ENCODE measurements at regions not wholly inside any gene's neighbourhood (a gene's known extent, or its start where the extent isn't known, plus 50 kb on each side); places are given as distances from the start of the nearest gene placed in this dataset.
"Not testable (repeated sequence)": the region's sequence is repeated elsewhere in the genome, so short reads cannot be mapped to it uniquely, and the experiment has no call there.

DNA sequence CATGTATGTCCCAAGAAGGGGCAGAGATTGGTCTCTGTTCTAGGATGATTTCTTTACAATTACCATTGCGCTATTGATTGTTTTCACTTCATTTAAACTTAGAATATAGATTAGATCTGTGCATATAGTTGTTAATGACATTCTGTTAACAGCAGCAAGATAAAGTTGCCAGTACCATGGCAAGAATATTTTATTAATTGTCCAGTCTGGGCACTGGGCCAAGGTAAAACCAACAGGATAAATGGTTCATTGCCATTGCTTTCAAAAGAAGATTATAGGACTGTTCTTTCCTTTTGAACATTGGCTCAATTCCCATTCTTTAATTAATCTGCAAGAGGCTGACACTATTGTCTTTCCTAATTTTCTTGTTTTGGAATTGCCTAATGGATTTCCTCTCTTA lies 592.4 kb downstream of the RFPL4B start:
- DNase-seq = no peak

DNA sequence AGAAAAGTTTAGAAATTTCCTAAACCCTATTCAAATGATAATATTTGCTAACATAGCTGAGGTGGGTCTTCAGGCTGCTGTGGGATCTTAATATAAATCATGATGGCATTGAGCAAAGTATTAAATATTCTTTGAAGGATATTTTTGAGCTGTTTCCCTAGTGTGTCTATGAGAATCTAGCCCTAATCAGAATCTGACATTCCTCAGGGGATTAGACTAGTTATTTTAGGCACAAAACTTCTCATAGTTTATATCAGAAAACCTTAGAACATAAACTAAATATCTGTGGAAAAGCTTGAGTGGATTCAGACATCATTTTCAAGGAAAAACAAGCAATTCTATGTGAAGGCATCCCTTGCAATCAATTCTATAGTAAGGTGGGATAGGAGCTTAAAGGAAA lies 594.5 kb downstream of the RFPL4B start:
- no peak for DNase-seq

DNA sequence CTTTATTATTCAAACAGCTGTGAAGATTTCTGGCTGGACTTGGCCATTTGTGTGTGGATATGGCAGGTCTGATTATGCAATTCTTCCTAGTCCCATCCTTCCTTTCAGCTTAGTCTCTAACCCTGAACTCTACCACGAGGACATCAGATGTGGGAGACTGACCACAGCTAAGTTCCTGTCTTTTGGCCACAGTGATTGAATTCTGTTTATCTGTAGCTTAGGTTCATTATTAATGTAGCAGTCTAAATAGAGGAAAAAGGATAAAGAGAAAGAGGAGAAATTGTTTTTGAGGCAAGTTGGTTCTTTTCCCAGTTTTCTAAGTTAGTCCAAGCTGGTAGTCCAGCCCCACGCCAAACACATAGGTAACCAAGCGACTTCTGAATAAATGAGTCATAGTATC lies 598.9 kb downstream of the RFPL4B start:
- no peak for DNase-seq

DNA sequence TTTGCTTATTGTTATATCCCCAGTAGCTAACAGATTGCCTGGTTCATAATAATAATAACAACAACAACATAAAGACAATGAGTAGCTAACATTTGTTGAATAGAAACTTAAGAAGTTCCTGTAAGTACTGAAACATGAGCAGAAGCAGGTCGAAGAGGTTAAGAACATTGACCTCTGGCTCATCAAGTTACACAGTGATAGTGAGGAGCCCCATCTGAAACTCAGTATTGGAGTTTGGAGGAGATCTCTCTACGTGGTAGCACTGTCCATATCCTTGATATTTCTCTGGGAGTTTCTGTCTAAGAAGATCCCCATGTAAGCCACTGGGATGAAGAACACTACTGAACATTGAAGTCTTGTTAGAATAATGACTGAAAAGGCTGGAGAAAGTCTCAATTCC lies 600.4 kb downstream of the RFPL4B start:
- DNase-seq = no peak

DNA sequence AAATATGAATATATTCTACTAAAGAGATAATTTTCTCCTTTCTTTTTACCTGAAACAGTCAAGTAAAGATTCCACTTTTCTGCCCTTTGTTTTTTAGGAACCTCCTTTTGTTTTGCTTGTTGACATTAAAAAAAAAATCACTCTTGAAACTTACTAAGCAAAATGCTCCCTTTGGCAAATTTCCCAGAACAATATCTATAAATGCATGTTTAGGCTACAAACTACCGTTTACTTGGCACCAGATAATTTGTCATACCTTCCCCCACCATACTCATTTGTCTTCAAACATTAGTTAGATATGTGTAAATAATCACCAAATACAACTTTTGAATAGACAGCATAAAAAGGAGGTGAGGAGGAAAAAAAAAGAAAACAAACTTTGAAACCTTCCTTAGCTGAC lies 604.7 kb downstream of the RFPL4B start:
- DNase-seq = no peak

DNA sequence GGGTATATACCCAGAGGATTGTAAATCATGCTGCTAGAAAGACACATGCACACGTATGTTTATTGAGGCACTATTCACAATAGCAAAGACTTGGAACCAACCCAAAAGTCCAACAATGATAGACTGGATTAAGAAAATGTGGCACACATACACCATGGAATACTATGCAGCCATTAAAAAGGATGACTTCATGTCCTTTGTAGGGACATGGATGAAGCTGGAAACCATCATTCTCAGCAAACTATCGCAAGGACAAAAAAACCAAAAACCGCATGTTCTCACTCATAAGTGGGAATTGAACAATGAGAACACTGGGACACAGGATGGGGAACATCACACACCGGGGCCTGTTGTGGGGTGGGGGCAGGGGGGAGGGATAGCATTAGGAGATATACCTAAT lies 608.6 kb downstream of the RFPL4B start:
- not testable (repeated sequence) for DNase-seq

DNA sequence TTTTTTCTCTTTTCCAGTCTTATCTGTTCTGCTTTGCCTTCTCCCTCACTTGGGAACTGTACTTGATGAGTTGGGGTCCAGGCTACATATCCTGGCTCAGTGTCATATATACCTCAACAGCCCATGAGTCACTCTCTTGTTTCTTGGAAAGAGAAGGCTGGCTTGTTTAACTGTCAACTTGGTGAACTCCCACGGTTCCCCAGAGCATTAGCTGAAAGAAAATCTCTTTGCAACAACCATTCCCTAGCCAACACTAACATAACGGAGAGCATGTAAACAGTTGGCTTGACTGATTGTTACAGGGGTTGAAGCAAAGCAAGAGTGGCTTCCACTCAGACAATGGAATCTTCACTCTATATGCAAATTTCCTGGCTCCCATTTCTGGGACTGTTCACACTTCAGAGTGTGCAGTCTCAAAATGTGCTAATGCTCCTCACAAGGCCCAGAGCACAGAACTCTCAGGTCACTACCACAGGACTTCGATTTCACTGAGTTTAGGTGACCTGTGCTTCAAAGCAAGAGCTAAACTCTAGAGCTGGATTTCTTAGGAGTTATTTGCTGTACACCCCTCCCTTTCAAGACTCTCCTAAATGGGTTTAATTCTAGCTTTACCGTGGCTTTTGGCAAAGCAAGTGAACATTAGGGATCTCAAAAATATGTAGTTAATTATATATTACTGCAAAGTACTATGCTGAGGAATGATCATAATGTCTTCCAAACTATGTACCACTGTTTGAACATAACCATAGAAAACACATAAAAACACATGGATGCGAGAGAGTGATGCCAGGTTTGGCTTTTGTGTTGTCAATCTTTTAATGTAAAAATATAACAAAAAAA lies 609.8 kb downstream of the RFPL4B start:
- no peak for DNase-seq

DNA sequence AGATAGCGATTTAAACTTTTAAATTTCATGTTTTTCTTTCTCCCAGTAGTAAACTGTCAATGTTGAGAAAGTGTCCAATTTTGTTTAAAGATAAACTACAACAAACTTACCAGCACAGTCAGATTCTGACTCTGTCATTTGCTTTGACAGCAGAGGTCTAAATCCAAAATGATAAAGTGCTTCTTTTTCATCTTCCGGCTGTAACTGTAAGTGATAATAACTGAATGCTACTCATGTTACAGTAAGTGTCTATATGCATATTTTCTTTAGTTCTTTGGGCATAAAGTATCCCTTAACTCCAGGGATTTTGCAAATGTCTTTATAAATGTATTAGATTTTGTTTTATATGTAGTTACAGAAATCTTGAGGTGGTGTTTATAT lies 610.4 kb downstream of the RFPL4B start:
- no peak for DNase-seq

DNA sequence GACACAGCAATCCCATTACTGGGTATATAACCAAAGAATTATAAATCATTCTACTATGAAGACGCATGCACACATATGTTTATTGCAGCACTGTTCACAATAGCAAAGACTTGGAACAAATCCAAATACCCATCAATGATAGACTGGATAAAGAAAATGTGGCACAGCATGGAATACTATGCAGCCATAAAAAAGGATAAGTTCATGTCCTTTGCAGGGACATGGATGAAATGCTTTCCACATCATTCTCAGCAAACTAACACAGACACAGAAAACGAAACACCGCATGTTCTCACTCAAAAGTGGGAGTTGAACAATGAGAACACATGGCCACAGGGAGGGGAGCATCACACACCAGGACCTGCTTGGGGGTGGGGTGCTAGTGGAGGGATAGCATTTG lies 613.0 kb downstream of the RFPL4B start:
- not testable (repeated sequence) for DNase-seq

DNA sequence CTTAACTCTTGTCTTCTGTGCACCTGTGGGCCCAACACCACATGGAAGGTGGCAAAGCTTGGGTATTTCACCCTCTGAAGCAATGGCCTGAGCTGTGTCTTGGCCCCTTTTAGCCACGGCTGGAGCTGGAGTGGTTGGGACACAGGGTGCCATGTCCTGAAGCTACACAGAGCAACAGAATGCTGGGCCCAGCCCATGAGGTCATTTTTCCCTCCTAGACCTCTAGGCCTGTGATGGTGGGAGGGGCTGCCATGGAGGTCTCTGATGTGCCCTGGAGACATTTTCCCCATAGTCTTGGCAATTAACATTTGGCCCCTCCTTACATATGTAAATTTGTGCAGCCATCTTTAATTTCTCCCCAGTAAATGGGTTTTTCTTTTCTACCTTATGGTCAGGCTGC lies 620.8 kb downstream of the RFPL4B start:
- DNase-seq = no peak

DNA sequence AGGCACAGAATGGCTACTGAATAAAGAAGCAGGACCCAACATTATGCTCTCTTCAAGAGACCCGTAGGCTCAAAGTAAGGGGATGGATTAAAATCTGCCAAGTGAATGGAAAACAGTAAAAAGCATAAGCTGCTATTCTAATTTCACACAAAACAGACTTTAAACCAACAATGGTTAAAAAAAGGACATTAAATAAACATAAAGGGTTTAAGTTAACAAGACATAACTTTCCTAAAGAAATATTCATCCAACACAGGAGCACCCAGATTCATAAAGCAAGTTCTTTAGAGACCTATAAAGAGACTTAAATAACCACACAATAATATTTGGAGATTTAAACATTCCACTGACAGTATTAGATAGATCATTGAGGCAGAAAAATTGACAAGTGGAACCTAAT lies 624.5 kb downstream of the RFPL4B start:
- no peak for DNase-seq

DNA sequence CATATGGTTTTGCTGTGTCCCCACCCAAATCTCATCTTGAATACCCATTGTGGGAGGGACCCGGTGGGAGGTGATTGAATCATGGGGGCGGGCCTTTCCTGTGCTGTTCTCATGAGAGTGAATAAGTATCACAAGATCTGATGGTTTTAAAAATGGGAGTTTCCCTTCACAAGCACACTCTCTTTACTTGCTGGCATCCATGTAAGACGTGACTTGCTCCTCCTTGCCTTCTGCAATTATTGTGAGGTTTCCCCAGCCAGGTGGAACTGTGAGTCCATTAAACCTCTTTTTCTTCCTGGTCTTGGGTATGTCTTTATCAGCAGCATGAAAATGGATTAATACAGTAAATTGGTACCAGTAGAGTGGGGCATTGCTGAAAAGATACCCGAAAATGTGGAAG lies 627.8 kb downstream of the RFPL4B start:
- not testable (repeated sequence) for DNase-seq

DNA sequence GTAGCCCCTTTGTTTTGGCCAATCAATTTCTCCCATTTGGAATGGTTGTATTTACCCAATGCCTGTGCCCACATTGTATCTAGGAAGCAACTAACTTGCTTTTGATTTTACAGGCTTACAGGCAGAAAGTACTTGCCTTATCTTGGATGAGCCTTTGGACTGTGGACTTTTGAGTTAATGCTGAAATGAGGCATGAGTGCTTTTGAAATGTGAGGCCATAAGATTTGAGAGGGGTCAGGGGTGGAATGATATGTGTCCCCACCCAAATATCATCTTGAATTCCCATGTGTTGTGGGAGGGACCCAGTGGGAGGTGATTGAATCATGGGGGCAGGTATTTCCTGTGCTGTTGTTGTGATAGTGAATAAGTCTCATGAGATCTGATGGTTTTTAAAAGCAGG lies 629.4 kb downstream of the RFPL4B start:
- not testable (repeated sequence) for DNase-seq

DNA sequence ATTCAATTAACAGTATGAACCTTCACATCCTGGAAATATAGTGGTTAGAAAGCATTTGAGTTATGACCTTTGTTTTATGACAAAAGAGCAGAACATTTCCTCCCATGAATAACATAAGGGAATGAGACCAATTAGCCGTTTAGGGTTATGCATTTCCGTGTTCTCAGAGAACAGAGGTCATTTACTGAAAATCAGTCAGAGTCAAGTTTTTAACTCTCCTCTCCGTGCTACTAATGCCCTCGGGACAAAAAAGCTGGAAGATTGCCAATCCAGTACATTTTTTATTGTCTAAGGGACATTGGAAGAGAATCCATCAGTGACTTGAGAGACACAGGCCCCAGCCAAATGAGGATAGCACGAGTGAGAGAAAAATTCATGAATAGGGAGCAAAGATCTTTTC lies 632.7 kb downstream of the RFPL4B start:
- DNase-seq = no peak

DNA sequence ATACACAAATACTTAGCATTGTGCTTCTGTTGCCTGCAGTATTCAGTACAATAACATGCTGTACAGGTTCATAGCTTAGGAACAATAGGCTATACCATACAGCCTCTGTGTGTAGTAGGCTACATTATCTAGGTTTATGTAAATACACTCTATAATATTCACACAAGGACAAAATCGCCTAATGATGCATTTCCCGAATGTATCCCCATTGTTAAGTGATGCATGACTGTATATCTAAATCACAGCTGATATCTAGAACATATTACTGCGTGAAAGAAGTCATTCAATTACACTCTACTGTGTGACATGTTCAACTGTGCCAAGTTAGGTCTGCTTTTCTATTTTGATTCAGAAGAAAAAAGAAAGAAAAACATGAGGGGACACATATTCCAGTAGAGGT lies 633.5 kb downstream of the RFPL4B start:
- DNase-seq = no peak

DNA sequence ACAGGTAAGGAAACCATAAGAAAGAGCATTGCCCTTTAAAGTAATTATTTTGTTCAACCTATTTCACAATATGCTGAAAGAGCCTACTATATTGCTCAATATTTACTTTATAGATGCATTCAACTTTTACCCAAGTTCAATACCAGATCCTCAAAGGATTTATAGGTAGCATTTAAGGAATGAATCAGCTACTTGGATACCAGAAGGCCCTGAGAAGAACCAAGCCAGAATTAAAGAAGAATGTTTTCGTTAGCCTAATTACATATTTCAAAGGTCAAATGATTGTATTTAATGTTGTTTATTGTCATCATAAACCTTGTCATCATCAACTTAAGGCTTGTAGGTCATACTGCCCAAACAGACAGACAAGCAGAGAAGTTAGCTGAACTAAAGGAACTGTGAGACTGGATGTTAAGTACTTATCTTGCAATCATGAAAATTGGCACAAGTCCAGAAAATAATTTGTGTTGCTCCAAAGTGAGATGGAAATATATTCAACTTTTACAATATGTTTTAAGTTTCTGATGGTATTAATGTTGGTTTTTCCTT lies 636.7 kb downstream of the RFPL4B start:
- DNase-seq = no peak

DNA sequence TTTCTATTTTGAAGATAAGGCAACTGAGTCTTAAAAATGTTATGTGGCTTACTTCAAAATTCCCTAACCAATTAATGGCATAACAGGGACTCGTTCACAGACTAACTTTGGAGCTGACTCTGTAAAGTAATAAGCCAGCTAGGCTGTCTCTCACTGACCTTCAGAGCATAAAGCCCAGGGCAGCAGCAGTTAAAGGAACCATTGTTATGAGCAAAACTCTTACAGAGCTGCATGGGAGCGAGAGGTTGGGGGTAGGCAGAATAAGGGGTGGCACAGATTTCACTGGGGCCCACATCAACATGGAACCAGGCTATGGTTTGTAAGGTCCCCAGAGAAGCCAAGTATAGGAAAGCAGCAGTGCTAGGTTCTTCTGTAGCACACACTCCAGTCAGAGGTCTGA lies 637.8 kb downstream of the RFPL4B start:
- no peak for DNase-seq

DNA sequence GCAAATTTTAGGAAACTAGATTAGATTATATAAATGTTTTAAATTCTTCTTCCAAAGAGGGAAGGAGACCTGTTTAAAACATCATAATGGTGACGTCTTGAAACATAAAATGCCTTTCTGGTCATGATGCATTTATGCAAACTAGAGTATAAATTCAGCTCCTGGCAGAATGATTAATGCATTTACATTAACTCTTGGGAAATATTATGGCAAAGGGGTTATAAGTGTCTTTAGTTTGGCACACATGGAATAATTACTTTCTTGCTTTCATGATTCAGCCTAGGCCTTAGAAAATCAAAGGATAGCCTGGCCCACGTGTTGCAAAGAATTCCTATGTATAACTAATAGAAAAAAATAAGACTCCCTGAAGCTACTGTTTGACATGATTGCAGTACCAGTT lies 639.2 kb downstream of the RFPL4B start:
- no peak for DNase-seq

DNA sequence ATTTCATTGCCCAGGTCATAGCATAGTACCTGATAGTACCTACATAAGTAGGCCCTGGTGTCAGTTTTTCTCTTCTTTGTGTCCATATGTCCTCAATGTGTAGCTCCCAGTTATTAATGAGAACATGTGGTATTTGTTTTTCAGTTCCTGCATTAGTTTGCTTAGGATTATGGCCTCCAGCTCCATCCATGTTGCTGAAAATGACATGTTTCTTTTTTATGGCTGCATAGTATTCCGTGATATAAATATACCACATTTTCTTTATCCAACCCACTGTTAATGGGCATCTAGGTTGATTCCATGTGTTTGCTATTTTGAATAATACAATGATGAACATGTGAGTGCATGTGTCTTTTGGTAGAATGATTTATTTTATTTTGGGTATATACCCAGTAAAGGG lies 641.6 kb downstream of the RFPL4B start:
- no peak for DNase-seq

DNA sequence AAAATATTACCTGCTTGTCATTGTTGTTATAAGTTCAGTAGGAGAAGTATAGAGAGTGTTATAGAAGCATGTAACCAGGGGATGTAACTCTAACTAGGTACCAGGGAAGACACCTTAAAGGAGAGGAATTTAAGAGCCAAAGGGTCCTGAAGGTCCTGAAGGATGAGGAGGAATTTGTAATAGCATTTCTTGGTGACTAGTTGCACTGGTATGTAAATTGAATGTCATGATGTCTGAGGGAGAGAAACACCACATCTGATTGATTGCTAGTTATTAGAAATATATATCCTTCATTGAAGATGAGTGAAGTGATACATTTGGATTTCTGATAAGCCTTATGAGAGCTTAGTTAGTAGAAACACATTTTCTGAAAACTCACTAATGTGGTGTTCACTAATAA lies 643.8 kb downstream of the RFPL4B start:
- no peak for DNase-seq

DNA sequence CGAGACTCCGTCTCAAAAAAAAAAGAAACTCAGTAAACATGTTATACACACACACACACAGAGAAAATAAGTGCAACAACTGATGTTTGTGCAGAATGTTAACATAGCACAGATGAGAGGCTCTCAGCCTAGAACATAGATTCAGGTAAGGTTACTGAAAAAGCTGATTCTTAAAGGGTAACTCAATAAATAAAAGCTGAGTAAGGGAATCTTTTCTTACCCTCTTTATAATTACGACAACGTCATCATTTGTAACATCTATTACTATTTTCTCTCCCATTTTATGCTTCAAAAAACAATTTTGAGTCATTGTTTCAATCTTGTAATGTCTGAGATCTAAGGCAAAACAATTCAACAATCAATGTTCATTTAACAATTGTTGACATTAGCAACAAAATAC lies 644.8 kb downstream of the RFPL4B start:
- DNase-seq = no peak

DNA sequence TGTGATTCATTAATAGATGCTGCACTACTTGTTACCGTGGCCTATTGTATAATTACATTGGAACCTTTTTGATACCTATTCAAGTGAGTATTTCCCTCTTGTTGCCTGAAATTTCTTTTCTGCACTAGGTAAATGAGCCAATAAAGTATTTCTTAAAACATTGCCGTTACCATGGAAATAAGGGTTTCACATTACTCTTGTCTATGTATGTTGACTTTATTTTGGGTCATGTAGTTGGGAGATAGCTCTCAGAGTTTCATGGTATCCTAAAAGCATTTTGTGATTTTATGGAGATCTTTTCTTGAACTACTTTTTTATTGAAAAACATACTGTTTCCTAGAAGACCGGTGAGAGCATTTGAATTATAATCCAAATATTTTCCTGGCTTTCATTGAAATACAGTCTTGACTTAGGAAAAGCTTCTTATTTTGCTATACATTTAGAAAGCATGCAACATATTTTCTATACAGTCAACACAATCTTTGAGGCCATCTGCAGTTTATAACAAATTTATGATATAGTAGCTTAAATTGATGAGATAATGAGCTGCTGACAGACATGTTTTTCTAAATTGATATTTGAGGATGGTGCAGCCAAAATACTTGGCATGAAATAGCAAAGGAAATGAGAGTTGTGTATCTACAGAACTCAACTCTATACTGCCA lies 650.4 kb downstream of the RFPL4B start:
- DNase-seq = no peak

DNA sequence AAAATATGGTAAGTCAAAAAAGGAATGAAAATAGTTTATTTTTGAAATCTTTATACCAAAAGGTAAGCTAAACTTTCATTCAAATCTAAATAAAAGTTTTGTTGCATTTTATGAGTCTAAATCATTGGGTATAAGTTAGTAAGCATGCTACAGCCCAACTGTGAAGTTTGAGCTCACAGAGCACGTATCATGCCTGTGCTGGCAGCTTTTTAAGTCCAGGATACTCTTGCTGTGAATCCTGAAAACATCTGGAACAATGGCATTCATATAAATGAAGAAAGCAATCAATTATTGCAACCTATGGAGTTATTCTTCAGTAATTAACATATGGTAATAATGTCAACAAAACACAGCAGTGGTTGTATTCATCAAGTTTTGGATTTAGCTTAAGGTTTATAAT lies 656.9 kb downstream of the RFPL4B start:
- DNase-seq = no peak

DNA sequence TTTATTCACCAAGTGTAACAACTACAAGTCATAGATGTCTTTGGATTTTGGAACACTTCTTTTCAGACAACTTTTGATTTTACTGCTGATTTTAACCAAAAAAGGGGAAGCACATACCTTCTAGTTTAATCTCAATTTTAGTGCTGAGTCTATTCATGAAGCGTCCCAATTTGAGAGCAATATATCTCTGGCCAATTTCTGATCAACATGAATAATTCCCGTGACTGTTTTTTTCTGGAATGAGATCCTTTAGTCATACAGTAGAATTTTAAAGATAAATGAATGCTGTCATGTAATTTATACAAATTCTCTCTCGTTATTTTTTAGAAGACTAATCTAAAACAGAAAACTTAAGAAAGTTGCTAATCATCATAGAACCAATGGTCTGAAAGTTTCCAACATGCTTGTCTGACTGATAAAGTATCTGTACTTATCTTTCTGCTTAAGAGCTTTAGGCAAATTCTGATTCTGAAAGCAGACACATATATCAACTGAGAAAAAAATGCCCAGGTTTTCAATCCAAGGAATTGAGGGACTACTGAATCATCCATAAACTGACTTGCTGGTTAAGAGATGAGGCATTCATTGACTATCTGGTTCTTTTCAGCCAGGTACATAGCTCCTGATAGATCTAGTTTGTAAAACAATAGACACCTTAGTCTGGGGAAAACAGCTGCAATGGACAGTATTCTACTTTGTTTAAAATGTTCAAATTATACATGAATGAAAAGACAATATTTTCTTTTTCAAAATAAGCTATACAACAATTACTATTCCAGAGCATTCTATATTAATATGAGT lies 657.5 kb downstream of the RFPL4B start:
- DNase-seq = no peak
